Naive B cell (primary cell): ENCODE measurements at regions not wholly inside any gene's neighbourhood (a gene's known extent, or its start where the extent isn't known, plus 50 kb on each side); places are given as distances from the start of the nearest gene placed in this dataset.

Experiments used
- ATAC-seq, 2 donors: fragments of 150-1000 bp; cut with Tn5 transposase; 2 replicates each; pipeline ENCODE4 v1.10.0; 2021; ENCODE audit warnings: low read depth in 2 of 2, mild to moderate bottlenecking in 2 of 2, moderate library complexity in 2 of 2
- DNase-seq: peaks from one replicate; pipeline ENCODE4 v3.0.0; 2022
- H3K27ac Mint-ChIP-seq, 6 donors: one replicate each; pipeline ENCODE4 v1.8.0; 2020 to 2022; ENCODE audit warnings: mild to moderate bottlenecking in 6 of 6, mixed read lengths in 6 of 6, moderate library complexity in 5 of 6, inconsistent platforms in 2 of 6
- H3K27me3 Mint-ChIP-seq, 3 donors: one replicate each; pipeline ENCODE4 v1.8.0; 2021 to 2022; ENCODE audit warnings: mixed read lengths in 3 of 3, mild to moderate bottlenecking in 1 of 3
- H3K36me3 Mint-ChIP-seq, 2 donors: one replicate each; pipeline ENCODE4 v1.8.0; 2020 to 2022; ENCODE audit warnings: mixed read lengths in 2 of 2, inconsistent platforms in 1 of 2, mild to moderate bottlenecking in 1 of 2
- H3K4me1 Mint-ChIP-seq, 3 donors: one replicate each; pipeline ENCODE4 v1.8.0; 2020 to 2022; ENCODE audit warnings: mixed read lengths in 3 of 3, inconsistent platforms in 1 of 3, mild to moderate bottlenecking in 1 of 3, moderate library complexity in 1 of 3
- H3K4me3 Mint-ChIP-seq, 8 donors: one replicate each; pipeline ENCODE4 v1.8.0; 2020 to 2022; ENCODE audit warnings: mild to moderate bottlenecking in 8 of 8, mixed read lengths in 8 of 8, moderate library complexity in 8 of 8, inconsistent platforms in 2 of 8
- H3K9me3 Mint-ChIP-seq, 7 donors: one replicate each; pipeline ENCODE4 v1.8.0; 2020 to 2022; ENCODE audit warnings: mixed read lengths in 7 of 7, mild to moderate bottlenecking in 5 of 7, inconsistent platforms in 2 of 7, moderate library complexity in 1 of 7

GRCh38 chr12:107335802-107336570 is 242.6 kb upstream of the CRY1 start:
- no peak overlapping the region for H3K4me3 Mint-ChIP-seq
- no peak overlapping the region for H3K27ac Mint-ChIP-seq
- no peaks in the 10 kb centered on the region for H3K36me3 Mint-ChIP-seq
- no peaks in the 10 kb centered on the region for H3K4me1 Mint-ChIP-seq
- no peak for DNase-seq
- no peak for ATAC-seq
- H3K9me3 Mint-ChIP-seq, result peaks cover 0 to 3% (median 0%) of the 10 kb centered on the region in 7 donors
- peaks cover 4 to 30% (median 5%) of the 10 kb centered on the region in 3 donors for H3K27me3 Mint-ChIP-seq

- Mint-ChIP-seq H3K4me3 (no peak overlapping the region), H3K36me3 (no peaks in the 10 kb centered on the region), H3K9me3 (peaks cover 0 to 3% (median 0%) of the 10 kb centered on the region in 7 donors), H3K27ac (no peak overlapping the region), H3K27me3 (peaks cover 4 to 23% (median 4%) of the 10 kb centered on the region in 3 donors), H3K4me1 (no peaks in the 10 kb centered on the region)
- DNase-seq (no peak), ATAC-seq (no peak)
Measured at GRCh38 chr12:107336695-107337094, 243.3 kb upstream of the CRY1 start.

GRCh38 chr12:107337346-107338095 is 244.2 kb upstream of the CRY1 start:
- Mint-ChIP-seq H3K9me3 (peaks cover 0 to 3% (median 0%) of the 10 kb centered on the region in 7 donors), H3K27me3 (peaks cover 4 to 15% (median 4%) of the 10 kb centered on the region in 3 donors), H3K4me3 (no peak overlapping the region), H3K4me1 (no peaks in the 10 kb centered on the region), H3K27ac (no peak overlapping the region), H3K36me3 (no peaks in the 10 kb centered on the region)
- no peak for ATAC-seq
- no peak for DNase-seq

- Mint-ChIP-seq H3K4me1 (no peaks in the 10 kb centered on the region), H3K4me3 (no peak overlapping the region), H3K9me3 (peaks cover 0 to 9% (median 0%) of the 10 kb centered on the region in 7 donors), H3K36me3 (no peaks in the 10 kb centered on the region), H3K27ac (no peak overlapping the region), H3K27me3 (peaks cover 0 to 10% (median 0%) of the 10 kb centered on the region in 3 donors)
- no peak for ATAC-seq
- no peak for DNase-seq
Measured at GRCh38 chr12:107339487-107339886, 246.1 kb upstream of the CRY1 start.

GRCh38 chr12:107339932-107340331 is 246.6 kb upstream of the CRY1 start:
- peaks cover 0 to 9% (median 0%) of the 10 kb centered on the region in 7 donors for H3K9me3 Mint-ChIP-seq
- no peak for DNase-seq

GRCh38 chr12:107340898-107341297 is 247.5 kb upstream of the CRY1 start:
- Mint-ChIP-seq H3K27ac (no peak overlapping the region), H3K4me1 (no peaks in the 10 kb centered on the region), H3K36me3 (no peaks in the 10 kb centered on the region), H3K9me3 (peaks cover 0 to 8% (median 0%) of the 10 kb centered on the region in 7 donors), H3K4me3 (no peak overlapping the region), H3K27me3 (peaks cover 0 to 10% (median 0%) of the 10 kb centered on the region in 3 donors)
- DNase-seq (no peak), ATAC-seq (no peak)

More at GRCh38 chr12:107339932-107340331, 246.6 kb upstream of the CRY1 start:
- Mint-ChIP-seq H3K4me1 (no peaks in the 10 kb centered on the region), H3K27ac (no peak overlapping the region), H3K36me3 (no peaks in the 10 kb centered on the region), H3K4me3 (no peak overlapping the region), H3K27me3 (peaks cover 0 to 10% (median 0%) of the 10 kb centered on the region in 3 donors)
- ATAC-seq, result no peak

- Mint-ChIP-seq H3K27ac (no peak overlapping the region), H3K27me3 (peaks cover 0 to 10% (median 0%) of the 10 kb centered on the region in 3 donors), H3K4me3 (no peak overlapping the region), H3K4me1 (no peaks in the 10 kb centered on the region), H3K36me3 (no peaks in the 10 kb centered on the region), H3K9me3 (peaks cover 0 to 9% (median 3%) of the 10 kb centered on the region in 7 donors)
- ATAC-seq (no peak), DNase-seq (no peak)
Measured at GRCh38 chr12:107344035-107344808, 250.9 kb upstream of the CRY1 start.

- Mint-ChIP-seq H3K4me1 (peaks cover 3 to 5% (median 4%) of the 10 kb centered on the region in 3 donors), H3K9me3 (peaks cover 0 to 9% (median 3%) of the 10 kb centered on the region in 7 donors), H3K27ac (no peak overlapping the region), H3K4me3 (no peak overlapping the region), H3K27me3 (peaks cover 0 to 6% (median 5%) of the 10 kb centered on the region in 3 donors), H3K36me3 (no peaks in the 10 kb centered on the region)
- ATAC-seq, result no peak
- no peak for DNase-seq
Measured at GRCh38 chr12:107347261-107347660, 253.9 kb upstream of the CRY1 start.

GRCh38 chr12:107349008-107349747 is 255.8 kb upstream of the CRY1 start:
- peaks cover 0 to 4% (median 2%) of the 10 kb centered on the region in 7 donors for H3K9me3 Mint-ChIP-seq
- H3K36me3 Mint-ChIP-seq, result no peaks in the 10 kb centered on the region
- no peak overlapping the region for H3K4me3 Mint-ChIP-seq
- H3K4me1 Mint-ChIP-seq, result peaks cover 4 to 11% (median 7%) of the 10 kb centered on the region in 3 donors
- H3K27ac Mint-ChIP-seq, result no peak overlapping the region
- no peak for ATAC-seq
- no peak for DNase-seq
- H3K27me3 Mint-ChIP-seq, result peaks cover 0 to 7% (median 0%) of the 10 kb centered on the region in 3 donors

- Mint-ChIP-seq H3K36me3 (no peaks in the 10 kb centered on the region), H3K9me3 (peaks cover 0 to 7% (median 4%) of the 10 kb centered on the region in 7 donors), H3K4me3 (no peak overlapping the region), H3K4me1 (peaks cover 4 to 11% (median 7%) of the 10 kb centered on the region in 3 donors), H3K27me3 (peaks cover 0 to 7% (median 0%) of the 10 kb centered on the region in 3 donors), H3K27ac (no peak overlapping the region)
- DNase-seq (no peak), ATAC-seq (no peak)
Measured at GRCh38 chr12:107349839-107350238, 256.5 kb upstream of the CRY1 start.

- Mint-ChIP-seq H3K4me1 (peaks cover 4 to 11% (median 7%) of the 10 kb centered on the region in 3 donors), H3K36me3 (no peaks in the 10 kb centered on the region), H3K4me3 (no peak overlapping the region), H3K27me3 (peaks cover 0 to 7% (median 0%) of the 10 kb centered on the region in 3 donors), H3K9me3 (peaks cover 0 to 7% (median 2%) of the 10 kb centered on the region in 7 donors), H3K27ac (no peak overlapping the region)
- DNase-seq, result no peak
- ATAC-seq, result no peak
Measured at GRCh38 chr12:107351109-107351508, 257.8 kb upstream of the CRY1 start.

- DNase-seq (no peak), ATAC-seq (no peak)
- Mint-ChIP-seq H3K27ac (no peak overlapping the region), H3K27me3 (peaks cover 0 to 7% (median 0%) of the 10 kb centered on the region in 3 donors), H3K9me3 (peaks cover 0 to 7% (median 2%) of the 10 kb centered on the region in 7 donors), H3K4me1 (peaks cover 4 to 11% (median 7%) of the 10 kb centered on the region in 3 donors), H3K4me3 (no peak overlapping the region), H3K36me3 (no peaks in the 10 kb centered on the region)
Measured at GRCh38 chr12:107351713-107352112, 258.4 kb upstream of the CRY1 start.
